HUES6 (cell line): ENCODE measurements at regions not wholly inside any gene's neighbourhood (a gene's known extent, or its start where the extent isn't known, plus 50 kb on each side); places are given as distances from the start of the nearest gene placed in this dataset.

ENCODE experiments used
- H3K27ac ChIP-seq: 2 replicates; pipeline ENCODE4 v1.7.0; 2013; ENCODE audit warnings: low read depth, mild to moderate bottlenecking, low read length, inconsistent platforms
- H3K27me3 ChIP-seq: 2 replicates; pipeline ENCODE4 v1.6.1; 2013; ENCODE audit warnings: low read length; ENCODE audit not compliant: control insufficient read depth, insufficient read depth
- H3K36me3 ChIP-seq: 2 replicates; pipeline ENCODE4 v1.6.1; 2013; ENCODE audit warnings: low read length; ENCODE audit not compliant: control insufficient read depth, insufficient read depth
- H3K4me1 ChIP-seq: 2 replicates; pipeline ENCODE4 v1.6.1; 2013; ENCODE audit warnings: low read length; ENCODE audit not compliant: control insufficient read depth, insufficient read depth
- H3K4me3 ChIP-seq: 2 replicates; pipeline ENCODE4 v1.5.1; 2013; ENCODE audit warnings: low read depth, low read length
- H3K9ac ChIP-seq: one replicate; pipeline ENCODE4 v1.6.1; 2013; ENCODE audit warnings: mild to moderate bottlenecking, low read length
- H3K9me3 ChIP-seq: 2 replicates; pipeline ENCODE4 v1.6.1; 2013; ENCODE audit warnings: low read depth, low read length; ENCODE audit not compliant: control insufficient read depth, insufficient read depth

GRCh38 chr19:31140717-31141116 lies 208.5 kb downstream of the TSHZ3 start:
- Histone ChIP-seq H3K4me3 (no peak overlapping the region), H3K9ac (no peak overlapping the region), H3K9me3 (peaks cover 3% of the 10 kb centered on the region; the same call in 1 of the 2 replicates), H3K27me3 (no peaks in the 10 kb centered on the region), H3K27ac (no peak overlapping the region), H3K4me1 (0 out of 2 replicates have a peak, but pooled peaks cover 4% of the 10 kb centered on the region), H3K36me3 (no peaks in the 10 kb centered on the region)

- Histone ChIP-seq H3K27me3 (no peaks in the 10 kb centered on the region), H3K9me3 (peaks cover 3% of the 10 kb centered on the region; the same call in 1 of the 2 replicates), H3K4me3 (no peak overlapping the region), H3K4me1 (0 out of 2 replicates have a peak, but pooled peaks cover 4% of the 10 kb centered on the region), H3K36me3 (no peaks in the 10 kb centered on the region), H3K27ac (no peak overlapping the region), H3K9ac (no peak overlapping the region)
Measured at GRCh38 chr19:31139871-31140505, 209.2 kb downstream of the TSHZ3 start.

- no peaks in the 10 kb centered on the region for H3K36me3 ChIP-seq
- no peak overlapping the region for H3K9ac ChIP-seq
- peaks cover 3% of the 10 kb centered on the region; the same call in 1 of the 2 replicates for H3K9me3 ChIP-seq
- no peak overlapping the region for H3K27ac ChIP-seq
- H3K4me1 ChIP-seq, result no peaks in the 10 kb centered on the region
- H3K27me3 ChIP-seq, result no peaks in the 10 kb centered on the region
- no peak overlapping the region for H3K4me3 ChIP-seq
Measured at GRCh38 chr19:31138077-31138476, 211.2 kb downstream of the TSHZ3 start.

GRCh38 chr19:31135841-31136240 lies 213.4 kb downstream of the TSHZ3 start:
- no peaks in the 10 kb centered on the region for H3K27me3 ChIP-seq
- no peak overlapping the region for H3K4me3 ChIP-seq
- peaks cover 3% of the 10 kb centered on the region; the same call in 1 of the 2 replicates for H3K9me3 ChIP-seq
- H3K36me3 ChIP-seq, result no peaks in the 10 kb centered on the region
- no peaks in the 10 kb centered on the region for H3K4me1 ChIP-seq
- H3K27ac ChIP-seq, result no peak overlapping the region
- H3K9ac ChIP-seq, result no peak overlapping the region

- no peaks in the 10 kb centered on the region for H3K9me3 ChIP-seq
- no peaks in the 10 kb centered on the region for H3K36me3 ChIP-seq
- peaks cover 3% of the 10 kb centered on the region; the same call in 1 of the 2 replicates for H3K4me1 ChIP-seq
- H3K9ac ChIP-seq, result no peak overlapping the region
- H3K4me3 ChIP-seq, result no peak overlapping the region
- H3K27ac ChIP-seq, result no peak overlapping the region
- H3K27me3 ChIP-seq, result no peaks in the 10 kb centered on the region
Measured at GRCh38 chr19:31132753-31133110, 216.5 kb downstream of the TSHZ3 start.

GRCh38 chr19:31128291-31128690 lies 220.9 kb downstream of the TSHZ3 start:
- Histone ChIP-seq H3K27ac (no peak overlapping the region), H3K9ac (no peak overlapping the region), H3K27me3 (no peaks in the 10 kb centered on the region), H3K4me3 (no peak overlapping the region), H3K4me1 (peaks cover 7% of the 10 kb centered on the region; the same call in 1 of the 2 replicates), H3K36me3 (no peaks in the 10 kb centered on the region), H3K9me3 (no peaks in the 10 kb centered on the region)

- H3K4me1 ChIP-seq, result peaks cover 7% of the 10 kb centered on the region; the same call in 1 of the 2 replicates
- H3K4me3 ChIP-seq, result no peak overlapping the region
- no peak overlapping the region for H3K27ac ChIP-seq
- H3K27me3 ChIP-seq, result no peaks in the 10 kb centered on the region
- no peak overlapping the region for H3K9ac ChIP-seq
- H3K9me3 ChIP-seq, result no peaks in the 10 kb centered on the region
- no peaks in the 10 kb centered on the region for H3K36me3 ChIP-seq
Measured at GRCh38 chr19:31127134-31127967, 221.9 kb downstream of the TSHZ3 start.

- peaks cover 7% of the 10 kb centered on the region; the same call in 1 of the 2 replicates for H3K4me1 ChIP-seq
- no peaks in the 10 kb centered on the region for H3K36me3 ChIP-seq
- no peak overlapping the region for H3K4me3 ChIP-seq
- no peaks in the 10 kb centered on the region for H3K27me3 ChIP-seq
- no peaks in the 10 kb centered on the region for H3K9me3 ChIP-seq
- no peak overlapping the region for H3K27ac ChIP-seq
- H3K9ac ChIP-seq, result no peak overlapping the region
Measured at GRCh38 chr19:31126236-31126635, 223.0 kb downstream of the TSHZ3 start.

GRCh38 chr19:31125071-31125470 lies 224.2 kb downstream of the TSHZ3 start:
- Histone ChIP-seq H3K4me3 (no peak overlapping the region), H3K36me3 (no peaks in the 10 kb centered on the region), H3K4me1 (peaks cover 7% of the 10 kb centered on the region; the same call in 1 of the 2 replicates), H3K27ac (no peak overlapping the region), H3K9ac (no peak overlapping the region), H3K9me3 (no peaks in the 10 kb centered on the region), H3K27me3 (no peaks in the 10 kb centered on the region)

- H3K9me3 ChIP-seq, result no peaks in the 10 kb centered on the region
- no peaks in the 10 kb centered on the region for H3K36me3 ChIP-seq
- no peak overlapping the region for H3K9ac ChIP-seq
- H3K4me3 ChIP-seq, result no peak overlapping the region
- no peaks in the 10 kb centered on the region for H3K27me3 ChIP-seq
- no peaks in the 10 kb centered on the region for H3K4me1 ChIP-seq
- H3K27ac ChIP-seq, result no peak overlapping the region
Measured at GRCh38 chr19:31121501-31121900, 227.7 kb downstream of the TSHZ3 start.

- Histone ChIP-seq H3K4me3 (no peak overlapping the region), H3K27me3 (no peaks in the 10 kb centered on the region), H3K9me3 (no peaks in the 10 kb centered on the region), H3K27ac (no peak overlapping the region), H3K4me1 (no peaks in the 10 kb centered on the region), H3K36me3 (no peaks in the 10 kb centered on the region), H3K9ac (no peak overlapping the region)
Measured at GRCh38 chr19:31120952-31121351, 228.3 kb downstream of the TSHZ3 start.
